ENCODE measurements at regions not wholly inside any gene's neighbourhood (a gene's known extent, or its start where the extent isn't known, plus 50 kb on each side); places are given as distances from the start of the nearest gene placed in this dataset.
"Not testable (repeated sequence)": the region's sequence is repeated elsewhere in the genome, so short reads cannot be mapped to it uniquely, and the experiment has no call there.

GRCh38 chr3:18703798-18704197 is 278.7 kb upstream of the SATB1 start:
- H3K9me2 ChIP-seq (ENCODE audit: insufficient read depth, low read length) = no peaks in the 10 kb centered on the region
- intact Hi-C loops (cut with micrococcal nuclease; ENCODE audit: unreplicated experiment) = no loop called here
- POLR2A ChIA-PET = interaction anchor here (0.6 to 1.4 kb wide), 3 partner anchors 10 to 29 kb away, joined by 3 to 4 read pairs (median 4); no protein-coding TSS in a partner anchor
- no peak overlapping the region for H3K27ac ChIP-seq (ENCODE audit: low read depth, low read length, poor library complexity, severe bottlenecking)
- no peak overlapping the region for H2AFZ ChIP-seq (ENCODE audit: low read length)
- H3K9me3 ChIP-seq (ENCODE audit: low read length) = peaks cover 31% of the 10 kb centered on the region
- DNase-seq (ENCODE audit: low spot score) = no peak
- H3K36me3 ChIP-seq (ENCODE audit: insufficient read depth, low read length) = no peaks in the 10 kb centered on the region
- no peaks in the 10 kb centered on the region for H3K79me2 ChIP-seq (ENCODE audit: insufficient read depth, low read depth, low read length)
- no peaks in the 10 kb centered on the region for H3K4me1 ChIP-seq (ENCODE audit: insufficient read depth, low read length, poor library complexity, severe bottlenecking)
- no peak overlapping the region for H3K4me3 ChIP-seq (ENCODE audit: low read depth, low read length, poor library complexity, severe bottlenecking)
- CTCF ChIA-PET (ENCODE audit: unreplicated experiment) = no interaction called here
- H3K4me2 ChIP-seq (ENCODE audit: low read length) = no peak overlapping the region
- BruUV-seq (replicated peaks) = no TSS peak
- no peak for TF ChIP-seq CTCF (conservative IDR thresholded peaks at IDR 0.05; ENCODE audit: low read length)
- no peak for TF ChIP-seq EZH2phosphoT487 (IDR thresholded peaks at IDR 0.05; ENCODE audit: borderline replicate concordance, low read depth, low read length)
- no peaks in the 10 kb centered on the region for H4K20me1 ChIP-seq (ENCODE audit: insufficient read depth, low read length)

- H3K9me2 ChIP-seq (ENCODE audit: insufficient read depth, low read length); intact Hi-C loops (cut with micrococcal nuclease; ENCODE audit: unreplicated experiment); DNase-seq (ENCODE audit: low spot score); H3K36me3 ChIP-seq (ENCODE audit: insufficient read depth, low read length); H4K20me1 ChIP-seq (ENCODE audit: insufficient read depth, low read length); H3K27ac ChIP-seq (ENCODE audit: low read depth, low read length, poor library complexity, severe bottlenecking); H3K4me1 ChIP-seq (ENCODE audit: insufficient read depth, low read length, poor library complexity, severe bottlenecking); H3K79me2 ChIP-seq (ENCODE audit: insufficient read depth, low read depth, low read length); H3K4me2 ChIP-seq (ENCODE audit: low read length); H3K9me3 ChIP-seq (ENCODE audit: low read length); H2AFZ ChIP-seq (ENCODE audit: low read length); CTCF ChIA-PET (ENCODE audit: unreplicated experiment); H3K4me3 ChIP-seq (ENCODE audit: low read depth, low read length, poor library complexity, severe bottlenecking); BruUV-seq (replicated peaks): not testable (repeated sequence)
- POLR2A ChIA-PET = interaction anchor here (0.7 to 1.0 kb wide), 2 partner anchors 23 to 58 kb away, joined by 3 to 4 read pairs; no protein-coding TSS in a partner anchor
Measured at GRCh38 chr3:18693588-18694329, 268.6 kb upstream of the SATB1 start.

- no peak for DNase-seq (ENCODE audit: low spot score)
- ChIA-PET POLR2A (interaction anchor here (0.6 to 1.2 kb wide), 5 partner anchors 9 to 598 kb away, joined by 3 to 10 read pairs (median 3); no protein-coding TSS in a partner anchor), CTCF (ENCODE audit: unreplicated experiment) (no interaction called here)
- peaks cover 9% of the 10 kb centered on the region; the same call in 1 of the 2 replicates for H3K9me3 ChIP-seq (ENCODE audit: low read length)
- TF ChIP-seq EZH2phosphoT487 (IDR thresholded peaks at IDR 0.05; ENCODE audit: borderline replicate concordance, low read depth, low read length) (no peak), CTCF (conservative IDR thresholded peaks at IDR 0.05; ENCODE audit: low read length) (no peak)
- no peaks in the 10 kb centered on the region for H3K9me2 ChIP-seq (ENCODE audit: insufficient read depth, low read length)
- peak overlapping the region; percentile 64; the same call in 1 of the 2 replicates for H2AFZ ChIP-seq (ENCODE audit: low read length)
- H3K79me2 ChIP-seq (ENCODE audit: insufficient read depth, low read depth, low read length) = no peaks in the 10 kb centered on the region
- no peak overlapping the region for H3K4me2 ChIP-seq (ENCODE audit: low read length)
- no peaks in the 10 kb centered on the region for H3K4me1 ChIP-seq (ENCODE audit: insufficient read depth, low read length, poor library complexity, severe bottlenecking)
- BruUV-seq (replicated peaks) = no TSS peak
- H3K36me3 ChIP-seq (ENCODE audit: insufficient read depth, low read length) = no peaks in the 10 kb centered on the region; the same call in 1 of the 2 replicates
- no peak overlapping the region for H3K4me3 ChIP-seq (ENCODE audit: low read depth, low read length, poor library complexity, severe bottlenecking)
- H4K20me1 ChIP-seq (ENCODE audit: insufficient read depth, low read length) = no peaks in the 10 kb centered on the region
- H3K27ac ChIP-seq (ENCODE audit: low read depth, low read length, poor library complexity, severe bottlenecking) = no peak overlapping the region
- intact Hi-C loops (cut with micrococcal nuclease; ENCODE audit: unreplicated experiment) = no loop called here
Measured at GRCh38 chr3:18687286-18687685, 262.1 kb upstream of the SATB1 start.

Measured in OCI-LY7 (cell line).